ENCODE measurements at regions not wholly inside any gene's neighbourhood (a gene's known extent, or its start where the extent isn't known, plus 50 kb on each side); places are given as distances from the start of the nearest gene placed in this dataset.
"Not testable (repeated sequence)": the region's sequence is repeated elsewhere in the genome, so short reads cannot be mapped to it uniquely, and the experiment has no call there.

DNA sequence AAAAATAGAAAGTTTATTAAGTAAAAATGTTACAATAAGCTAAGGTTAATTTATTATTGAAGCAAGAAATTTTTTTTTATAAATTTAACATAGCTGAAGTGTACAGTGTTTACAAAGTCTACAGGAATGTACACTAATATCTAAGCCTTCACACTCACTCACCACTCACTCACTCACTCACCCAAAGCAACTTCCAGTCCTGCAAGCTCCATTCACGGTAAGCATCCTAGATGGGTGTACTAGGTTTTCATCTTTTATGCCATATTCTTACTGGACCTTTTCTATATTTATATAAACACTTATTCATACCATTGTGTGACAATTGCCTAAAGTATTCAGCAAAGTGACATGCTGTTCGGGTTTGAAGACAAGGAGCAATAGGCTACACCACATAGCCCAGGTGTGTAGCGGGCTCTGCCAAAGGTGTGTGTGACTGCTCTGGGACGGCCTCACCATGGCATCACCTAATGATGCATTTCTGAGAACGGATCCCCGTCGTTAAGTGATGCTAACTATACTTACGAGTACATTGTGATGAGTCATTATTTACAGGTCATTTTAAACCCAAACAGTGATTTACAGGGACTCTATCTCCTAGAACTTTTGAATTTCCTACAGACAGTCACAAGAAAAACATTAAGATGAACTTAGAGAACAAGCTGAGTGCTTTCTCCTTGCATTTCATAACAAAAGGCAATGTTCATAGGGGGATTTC is 76.3 kb upstream of the ID2 start:
- DNase-seq (ENCODE audit: low read depth in 2 of 2), result no peak

DNA sequence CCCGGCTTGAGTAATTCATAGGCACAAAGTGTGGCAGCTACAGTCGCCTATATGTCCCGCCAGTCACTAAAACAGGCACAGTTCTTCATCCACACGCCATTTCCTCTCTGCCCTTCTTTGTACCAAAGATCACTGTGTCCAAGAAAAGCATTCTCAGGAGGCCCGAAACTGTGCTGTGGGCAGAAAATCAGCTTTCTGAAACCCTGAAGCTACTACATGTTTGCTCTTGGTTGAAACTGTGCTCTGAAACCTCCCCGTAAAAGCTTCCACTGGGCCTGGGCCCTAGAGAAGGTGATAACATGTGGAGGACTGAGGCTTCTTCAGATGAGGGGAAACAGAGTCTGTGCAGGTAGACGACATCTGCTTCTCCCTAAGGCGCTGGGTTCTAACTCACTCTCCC is 75.6 kb upstream of the ID2 start:
- no peak for DNase-seq (ENCODE audit: low read depth in 2 of 2)

- no peak for DNase-seq (ENCODE audit: low read depth in 2 of 2)
Observed at GRCh38 chr2:8606649-8607550, 75.0 kb upstream of the ID2 start.

DNA sequence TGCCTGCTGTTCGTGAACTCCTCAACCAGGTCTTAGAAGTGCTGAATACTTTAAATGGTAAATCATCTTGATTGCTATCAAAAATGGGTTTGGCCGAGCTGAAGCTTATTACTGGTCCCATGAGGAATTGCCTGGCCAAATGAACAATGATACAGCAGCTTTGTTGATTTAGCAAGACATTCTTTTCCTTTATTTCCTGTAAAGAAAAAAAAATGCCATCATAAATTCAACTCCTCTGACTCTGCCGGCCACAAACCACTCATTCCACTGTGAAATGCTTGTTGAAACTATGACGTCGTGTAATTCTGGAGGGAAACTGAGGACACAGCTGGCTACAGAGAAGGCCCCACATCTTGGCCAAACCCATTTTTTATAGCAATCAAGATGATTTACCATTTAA is 74.2 kb upstream of the ID2 start:
- DNase-seq (ENCODE audit: low read depth in 2 of 2), result no peak

- DNase-seq (ENCODE audit: low read depth in 2 of 2), result no peak
Observed at GRCh38 chr2:8608411-8608954, 73.4 kb upstream of the ID2 start.

- DNase-seq (ENCODE audit: low read depth in 2 of 2), result no peak
Observed at GRCh38 chr2:8609357-8609811, 72.5 kb upstream of the ID2 start.

- not testable (repeated sequence) for DNase-seq (ENCODE audit: low read depth in 2 of 2)
Observed at GRCh38 chr2:8610775-8611174, 71.1 kb upstream of the ID2 start.

DNA sequence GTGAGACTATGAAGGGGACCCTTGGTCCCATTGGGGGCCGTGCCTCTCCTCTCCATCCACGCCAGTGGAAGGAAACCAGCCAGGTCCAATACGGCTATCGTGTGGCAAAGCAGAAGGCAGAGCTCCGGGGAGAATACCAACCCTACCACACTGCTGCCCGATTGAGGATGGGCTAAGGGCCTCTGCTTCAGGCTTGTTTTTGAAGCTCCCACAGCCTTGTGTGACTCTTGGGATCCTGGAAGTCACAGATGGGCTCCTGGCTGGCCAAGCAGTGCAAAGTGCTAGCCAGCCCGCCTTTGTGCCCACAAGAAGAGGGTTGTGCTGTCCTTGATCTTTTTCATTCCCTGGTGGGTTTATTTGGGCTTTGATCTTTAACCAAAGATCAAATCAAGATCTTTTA is 70.6 kb upstream of the ID2 start:
- no peak for DNase-seq (ENCODE audit: low read depth in 2 of 2)

DNA sequence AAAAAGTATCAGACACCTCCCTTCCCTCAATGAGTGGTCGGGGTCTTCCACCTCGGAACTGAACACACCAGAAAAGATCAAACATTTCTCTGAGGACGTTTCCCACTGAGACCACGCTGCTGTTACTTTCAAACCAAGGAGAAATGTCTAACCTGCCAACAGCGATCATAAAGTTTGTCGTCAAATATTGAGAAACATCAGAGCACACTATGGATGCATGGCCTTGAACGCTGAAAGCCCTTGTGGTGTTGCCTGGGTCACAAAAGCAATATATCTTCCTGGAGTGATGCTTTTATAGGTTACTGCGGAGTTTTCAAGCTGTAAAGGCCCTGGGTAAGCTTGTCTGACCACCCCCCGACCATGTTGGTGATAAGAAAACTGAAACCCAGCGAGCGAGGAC is 70.2 kb upstream of the ID2 start:
- no peak for DNase-seq (ENCODE audit: low read depth in 2 of 2)

DNA sequence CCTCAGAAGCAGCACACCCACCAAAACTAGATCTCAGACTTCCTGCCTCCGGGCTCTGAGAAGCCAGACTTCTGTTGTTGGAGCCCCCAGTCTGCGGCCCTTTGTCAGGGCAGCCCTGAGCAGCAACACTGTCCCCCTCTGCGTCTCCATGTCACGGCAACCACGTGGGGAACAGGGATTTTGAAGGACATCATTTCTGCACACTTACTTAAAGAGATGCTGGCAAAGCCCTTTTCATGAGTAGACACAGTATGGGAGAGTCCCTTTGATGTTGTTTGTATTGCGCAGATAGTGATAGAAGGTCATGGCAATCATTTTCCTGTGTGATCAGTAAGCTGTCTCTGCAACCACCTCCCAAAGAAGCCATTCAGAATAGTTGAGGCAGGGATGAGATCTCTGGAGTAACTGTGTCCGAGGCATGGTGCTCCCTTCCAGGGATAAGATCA is 69.1 kb upstream of the ID2 start:
- no peak for DNase-seq (ENCODE audit: low read depth in 2 of 2)

DNA sequence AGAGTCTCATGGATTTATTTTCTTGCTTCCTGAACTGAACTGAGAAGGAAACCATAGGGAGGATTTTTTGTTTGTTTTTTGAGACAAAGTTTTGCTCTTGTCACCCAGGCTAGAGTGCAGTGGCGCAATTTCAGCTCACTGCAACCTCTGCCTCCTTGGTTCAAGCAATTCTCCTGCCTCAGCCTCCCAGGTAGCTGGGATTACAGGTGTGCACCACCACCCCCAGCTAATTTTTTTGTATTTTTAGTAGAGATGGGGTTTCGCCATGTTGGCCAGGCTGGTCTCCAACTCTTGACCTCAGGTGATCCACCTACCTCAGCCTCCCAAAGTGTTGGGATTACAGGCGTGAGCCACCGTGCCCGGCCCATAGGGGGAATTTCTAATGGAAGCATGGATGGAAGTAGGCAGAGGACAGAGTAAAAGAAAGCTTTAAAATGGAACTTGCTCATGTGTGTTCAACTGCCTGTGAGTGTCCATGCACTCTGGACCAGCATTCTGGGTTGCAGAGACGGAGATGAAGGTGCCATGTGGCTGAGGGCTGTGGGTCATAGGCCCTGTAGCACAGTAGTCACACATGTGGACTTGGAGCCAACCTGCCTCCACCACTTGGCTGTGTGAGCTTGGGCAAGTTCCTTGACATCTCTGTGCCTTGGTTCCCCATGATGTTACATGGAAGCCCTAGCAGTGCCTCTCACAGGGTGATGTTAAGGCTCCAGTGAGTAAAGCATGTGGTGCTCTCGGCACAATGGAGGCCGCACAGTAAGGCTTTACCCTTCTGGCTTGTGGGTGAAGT is 68.5 kb upstream of the ID2 start:
- not testable (repeated sequence) for DNase-seq (ENCODE audit: low read depth in 2 of 2)

DNA sequence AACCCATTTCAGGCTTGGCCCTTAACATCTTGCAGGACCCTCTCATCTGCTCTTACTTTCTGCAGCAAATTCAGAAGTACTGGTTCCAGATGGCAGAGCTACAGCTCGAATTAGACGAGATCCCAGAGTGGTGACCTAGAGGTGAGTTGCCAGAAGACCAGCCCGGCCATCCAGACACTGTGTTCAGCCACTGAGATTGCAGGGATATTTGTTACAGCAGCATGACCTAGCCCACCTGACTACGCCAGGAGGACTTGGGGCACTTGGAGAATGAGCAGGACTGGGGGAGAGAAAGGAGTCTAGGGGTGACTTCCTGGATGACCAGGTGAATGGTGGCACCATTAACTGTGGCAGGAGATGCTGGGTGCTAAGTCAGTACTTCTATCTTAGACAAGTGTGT is 67.2 kb upstream of the ID2 start:
- no peak for DNase-seq (ENCODE audit: low read depth in 2 of 2)

DNA sequence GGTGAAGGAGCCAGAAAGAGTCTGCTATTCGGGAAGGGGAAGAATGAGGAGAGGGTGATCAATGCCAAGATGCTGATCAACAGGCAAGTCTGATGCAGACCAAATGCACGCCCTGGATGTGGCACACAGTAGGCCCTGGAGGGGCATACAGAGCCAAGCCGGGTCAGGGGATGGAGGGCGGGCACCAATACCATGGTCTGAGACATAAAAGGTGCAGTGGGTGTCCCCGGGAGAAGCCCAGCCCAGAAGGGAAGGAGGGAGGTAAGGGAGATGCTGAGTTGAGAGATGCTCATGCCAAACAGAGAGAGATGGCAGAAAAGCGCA is 66.6 kb upstream of the ID2 start:
- no peak for DNase-seq (ENCODE audit: low read depth in 2 of 2)

DNA sequence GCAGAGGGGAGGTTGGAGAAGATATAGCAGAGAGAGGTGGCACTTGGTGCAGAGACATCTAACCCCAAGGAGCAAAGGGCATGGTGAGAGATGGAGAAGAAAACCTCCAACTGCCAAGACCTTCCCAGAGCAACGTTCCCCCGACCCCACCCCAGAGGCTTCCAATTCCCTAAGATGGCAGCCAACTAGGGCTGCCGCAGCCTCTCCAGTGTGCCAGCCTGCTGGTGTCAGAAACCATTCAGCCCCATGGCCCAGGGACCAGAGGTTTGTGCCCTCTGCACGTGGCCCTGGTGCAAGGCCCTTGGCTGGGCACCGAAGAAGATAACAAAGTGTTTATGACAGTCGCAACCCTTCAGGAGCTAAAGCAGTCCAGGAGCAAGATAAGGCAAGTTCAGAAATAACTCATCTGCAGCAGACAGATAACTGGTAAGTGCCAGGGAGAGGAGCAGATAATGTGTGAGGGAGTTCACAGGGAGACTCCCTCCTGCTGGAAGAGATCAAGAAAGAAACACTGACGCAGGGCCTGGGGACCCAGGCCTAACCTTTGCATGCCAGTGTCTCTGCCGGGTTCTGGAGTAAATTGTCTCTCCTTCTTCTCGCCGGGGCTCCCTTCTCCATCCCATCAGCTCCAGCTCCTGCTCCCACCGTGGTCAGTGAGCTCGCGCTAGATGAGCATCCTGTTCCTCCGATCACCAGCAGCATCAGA is 66.1 kb upstream of the ID2 start:
- no peak for DNase-seq (ENCODE audit: low read depth in 2 of 2)

GRCh38 chr2:8617048-8617447 is 64.8 kb upstream of the ID2 start:
- no peak for DNase-seq (ENCODE audit: low read depth in 2 of 2)

DNA sequence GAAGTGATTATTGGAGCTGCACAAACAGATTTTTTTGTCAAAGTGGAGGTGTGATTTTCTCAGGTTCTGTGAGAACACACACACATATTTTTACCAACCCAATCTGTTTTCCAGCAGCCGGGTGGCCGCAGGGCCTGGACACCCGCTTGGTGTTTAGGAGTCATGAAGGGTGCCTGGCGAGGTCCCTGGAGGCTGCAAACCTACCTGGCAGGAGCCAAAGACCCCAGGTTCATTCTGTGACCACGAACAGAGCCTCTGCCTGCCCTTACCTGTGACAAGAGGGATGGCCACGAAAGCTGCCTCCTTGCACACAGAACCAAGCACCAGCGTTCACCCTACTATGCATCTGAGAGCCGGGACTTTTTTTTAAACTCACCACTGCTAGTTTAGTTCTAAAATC is 64.3 kb upstream of the ID2 start:
- no peak for DNase-seq (ENCODE audit: low read depth in 2 of 2)

GRCh38 chr2:8619071-8619470 is 62.8 kb upstream of the ID2 start:
- no peak for DNase-seq (ENCODE audit: low read depth in 2 of 2)

GRCh38 chr2:8620611-8621382 is 61.1 kb upstream of the ID2 start:
- no peak for DNase-seq (ENCODE audit: low read depth in 2 of 2)

GRCh38 chr2:8622199-8622911 is 59.5 kb upstream of the ID2 start:
- no peak for DNase-seq (ENCODE audit: low read depth in 2 of 2)

DNA sequence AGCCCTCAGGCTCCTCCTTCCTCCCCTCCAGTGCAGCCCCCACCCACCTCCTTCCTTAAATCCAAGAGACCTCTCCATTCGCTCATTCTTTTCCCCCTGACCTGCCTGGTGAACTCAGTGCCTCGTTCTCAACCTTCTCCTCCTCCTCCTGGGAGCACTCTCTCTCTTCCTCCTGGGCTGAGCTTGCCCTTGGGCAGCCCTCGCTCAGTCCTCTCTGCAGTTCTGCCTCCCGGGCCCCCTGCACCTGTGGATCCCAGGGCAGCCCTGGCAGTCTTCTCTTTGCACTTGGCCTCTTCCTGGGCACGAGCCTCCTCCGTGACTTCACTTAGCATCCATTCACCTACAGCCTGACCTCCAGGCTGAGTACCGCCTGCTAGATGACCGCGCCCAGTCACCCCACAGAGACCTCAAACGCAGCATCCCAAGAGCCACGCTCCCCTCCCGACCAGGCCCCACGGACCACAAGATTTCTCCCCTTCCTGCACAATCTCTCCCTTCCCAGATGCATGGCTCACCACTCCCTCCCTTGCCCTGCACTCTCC is 58.9 kb upstream of the ID2 start:
- DNase-seq (ENCODE audit: low read depth in 2 of 2), result no peak
